ENCODE measurements at regions not wholly inside any gene's neighbourhood (a gene's known extent, or its start where the extent isn't known, plus 50 kb on each side); places are given as distances from the start of the nearest gene placed in this dataset.

- TF ChIP-seq POLR2A (IDR thresholded peaks at IDR 0.05) (no peak), POLR2AphosphoS5 (IDR thresholded peaks at IDR 0.05) (no peak)
- TF ChIP-seq, protein P1, sequence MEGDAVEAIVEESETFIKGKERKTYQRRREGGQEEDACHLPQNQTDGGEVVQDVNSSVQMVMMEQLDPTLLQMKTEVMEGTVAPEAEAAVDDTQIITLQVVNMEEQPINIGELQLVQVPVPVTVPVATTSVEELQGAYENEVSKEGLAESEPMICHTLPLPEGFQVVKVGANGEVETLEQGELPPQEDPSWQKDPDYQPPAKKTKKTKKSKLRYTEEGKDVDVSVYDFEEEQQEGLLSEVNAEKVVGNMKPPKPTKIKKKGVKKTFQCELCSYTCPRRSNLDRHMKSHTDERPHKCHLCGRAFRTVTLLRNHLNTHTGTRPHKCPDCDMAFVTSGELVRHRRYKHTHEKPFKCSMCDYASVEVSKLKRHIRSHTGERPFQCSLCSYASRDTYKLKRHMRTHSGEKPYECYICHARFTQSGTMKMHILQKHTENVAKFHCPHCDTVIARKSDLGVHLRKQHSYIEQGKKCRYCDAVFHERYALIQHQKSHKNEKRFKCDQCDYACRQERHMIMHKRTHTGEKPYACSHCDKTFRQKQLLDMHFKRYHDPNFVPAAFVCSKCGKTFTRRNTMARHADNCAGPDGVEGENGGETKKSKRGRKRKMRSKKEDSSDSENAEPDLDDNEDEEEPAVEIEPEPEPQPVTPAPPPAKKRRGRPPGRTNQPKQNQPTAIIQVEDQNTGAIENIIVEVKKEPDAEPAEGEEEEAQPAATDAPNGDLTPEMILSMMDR (IDR thresholded peaks at IDR 0.05), result no peak
Observed at GRCh38 chr9:101993771-101994170, 255.3 kb upstream of the GRIN3A start.

Measured in prostate gland (tissue), 2 donors.